ENCODE measurements at regions not wholly inside any gene's neighbourhood (a gene's known extent, or its start where the extent isn't known, plus 50 kb on each side); places are given as distances from the start of the nearest gene placed in this dataset.

GRCh38 chr7:119713606-119714005, 559.4 kb upstream of the KCND2 start:
- Histone ChIP-seq H2AFZ (ENCODE audit: control insufficient read depth, low read length) (no peak overlapping the region), H3K36me3 (ENCODE audit: control insufficient read depth in 2 of 2, extremely low read depth in 1 of 2, insufficient read depth in 2 of 2, low read length in 2 of 2) (no peaks in the 10 kb centered on the region)

GRCh38 chr7:119720541-119720940, 552.4 kb upstream of the KCND2 start:
- H3K79me2 ChIP-seq (ENCODE audit: control insufficient read depth, insufficient read depth, low read length): no peaks in the 10 kb centered on the region
- H3K27ac ChIP-seq (ENCODE audit: control insufficient read depth, insufficient read depth, low read length): no peak overlapping the region
- H3K9me1 ChIP-seq (ENCODE audit: control insufficient read depth, extremely low read depth, insufficient read depth, low read length): no peaks in the 10 kb centered on the region
- H3K4me2 ChIP-seq (ENCODE audit: control insufficient read depth, extremely low read depth, insufficient read depth, low read depth, low read length): no peak overlapping the region
- no peaks in the 10 kb centered on the region for H3K36me3 ChIP-seq (ENCODE audit: control insufficient read depth in 2 of 2, extremely low read depth in 1 of 2, insufficient read depth in 2 of 2, low read length in 2 of 2)
- H3K27me3 ChIP-seq (ENCODE audit: control insufficient read depth, extremely low read depth, insufficient read depth, low read length): no peaks in the 10 kb centered on the region
- no peaks in the 10 kb centered on the region for H3K9me3 ChIP-seq (ENCODE audit: control insufficient read depth, low read depth, low read length)
- DNase-seq (ENCODE audit: low read depth, low spot score): no peak
- FAIRE-seq: no peak
- dilution Hi-C loops (cut with MboI; ENCODE audit: extremely low pct_ligation_motif_present, low sequenced_read_pairs): no loop called here
- no peak overlapping the region for H2AFZ ChIP-seq (ENCODE audit: control insufficient read depth, low read length)
- no peak overlapping the region for H3K9ac ChIP-seq (ENCODE audit: control insufficient read depth, extremely low read depth, insufficient read depth, low read length)
- H4K20me1 ChIP-seq (ENCODE audit: control insufficient read depth, extremely low read depth, insufficient read depth, low read length): no peaks in the 10 kb centered on the region
- no peak overlapping the region for H3K4me3 ChIP-seq (ENCODE audit: control insufficient read depth in 2 of 3, extremely low read depth in 1 of 3, insufficient read depth in 2 of 3, low read depth in 1 of 3, low read length in 3 of 3)
- H3K4me1 ChIP-seq (ENCODE audit: control insufficient read depth, extremely low read depth, insufficient read depth, low read length): no peaks in the 10 kb centered on the region
- no peak for TF ChIP-seq EZH2 (IDR thresholded peaks at IDR 0.05; ENCODE audit: low read length)
- no peak for TF ChIP-seq CTCF (optimal IDR thresholded peaks at IDR 0.05 in 1 of 3, IDR thresholded peaks at IDR 0.05 in 1 of 3, conservative IDR thresholded peaks at IDR 0.05 in 1 of 3; ENCODE audit: extremely low read depth in 1 of 3, insufficient read depth in 2 of 3, low read length in 3 of 3)

More at GRCh38 chr7:119713606-119714005, 559.4 kb upstream of the KCND2 start:
- no peaks in the 10 kb centered on the region for H3K27me3 ChIP-seq (ENCODE audit: control insufficient read depth, extremely low read depth, insufficient read depth, low read length)
- H3K4me3 ChIP-seq (ENCODE audit: control insufficient read depth in 2 of 3, extremely low read depth in 1 of 3, insufficient read depth in 2 of 3, low read depth in 1 of 3, low read length in 3 of 3): no peak overlapping the region
- H3K9ac ChIP-seq (ENCODE audit: control insufficient read depth, extremely low read depth, insufficient read depth, low read length): no peak overlapping the region
- FAIRE-seq (no peak), DNase-seq (ENCODE audit: low read depth, low spot score) (no peak)
- H3K9me1 ChIP-seq (ENCODE audit: control insufficient read depth, extremely low read depth, insufficient read depth, low read length): no peaks in the 10 kb centered on the region
- H4K20me1 ChIP-seq (ENCODE audit: control insufficient read depth, extremely low read depth, insufficient read depth, low read length): no peaks in the 10 kb centered on the region
- TF ChIP-seq CTCF (optimal IDR thresholded peaks at IDR 0.05 in 1 of 3, IDR thresholded peaks at IDR 0.05 in 1 of 3, conservative IDR thresholded peaks at IDR 0.05 in 1 of 3; ENCODE audit: extremely low read depth in 1 of 3, insufficient read depth in 2 of 3, low read length in 3 of 3) (no peak), EZH2 (IDR thresholded peaks at IDR 0.05; ENCODE audit: low read length) (no peak)
- no peaks in the 10 kb centered on the region for H3K4me1 ChIP-seq (ENCODE audit: control insufficient read depth, extremely low read depth, insufficient read depth, low read length)
- H3K27ac ChIP-seq (ENCODE audit: control insufficient read depth, insufficient read depth, low read length): no peak overlapping the region
- no peaks in the 10 kb centered on the region for H3K79me2 ChIP-seq (ENCODE audit: control insufficient read depth, insufficient read depth, low read length)
- dilution Hi-C loops (cut with MboI; ENCODE audit: extremely low pct_ligation_motif_present, low sequenced_read_pairs): no loop called here
- H3K4me2 ChIP-seq (ENCODE audit: control insufficient read depth, extremely low read depth, insufficient read depth, low read depth, low read length): no peak overlapping the region
- H3K9me3 ChIP-seq (ENCODE audit: control insufficient read depth, low read depth, low read length): no peaks in the 10 kb centered on the region

All from keratinocyte (primary cell).